ENCODE measurements at regions not wholly inside any gene's neighbourhood (a gene's known extent, or its start where the extent isn't known, plus 50 kb on each side); places are given as distances from the start of the nearest gene placed in this dataset.

GRCh38 chr12:97363693-97364092 is 98.9 kb upstream of the RMST start:
- TF ChIP-seq CTCF (conservative IDR thresholded peaks at IDR 0.05) (no peak), EZH2 (IDR thresholded peaks at IDR 0.05; ENCODE audit: low read depth) (no peak)
